Nucleus accumbens (tissue), 56 donors: ENCODE measurements at regions not wholly inside any gene's neighbourhood (a gene's known extent, or its start where the extent isn't known, plus 50 kb on each side); places are given as distances from the start of the nearest gene placed in this dataset.

Source experiments
- DNase-seq, 56 donors: peaks; one replicate each; lab custom pipeline; 2025; lab: John Stamatoyannopoulos, UW

DNA sequence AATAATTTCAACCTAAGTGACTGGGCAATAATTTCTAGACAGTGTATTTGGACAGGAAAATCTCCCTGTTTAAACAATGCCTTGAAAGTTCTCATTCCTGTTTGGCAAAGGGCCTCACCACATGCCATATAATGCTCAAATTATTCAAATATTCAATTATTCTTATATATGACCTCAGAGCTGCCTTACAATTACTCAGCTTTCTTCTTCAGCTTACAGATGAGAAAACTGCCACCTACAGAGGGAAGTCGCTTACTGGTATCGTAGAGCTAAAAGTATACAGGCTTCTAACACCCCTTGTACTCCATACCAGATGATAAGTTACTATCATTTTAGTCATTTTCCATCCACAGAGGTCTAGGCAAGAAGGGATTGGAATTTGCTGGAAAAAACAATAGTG lies 830.3 kb downstream of the BRINP1 start:
- DNase-seq, result no peak

DNA sequence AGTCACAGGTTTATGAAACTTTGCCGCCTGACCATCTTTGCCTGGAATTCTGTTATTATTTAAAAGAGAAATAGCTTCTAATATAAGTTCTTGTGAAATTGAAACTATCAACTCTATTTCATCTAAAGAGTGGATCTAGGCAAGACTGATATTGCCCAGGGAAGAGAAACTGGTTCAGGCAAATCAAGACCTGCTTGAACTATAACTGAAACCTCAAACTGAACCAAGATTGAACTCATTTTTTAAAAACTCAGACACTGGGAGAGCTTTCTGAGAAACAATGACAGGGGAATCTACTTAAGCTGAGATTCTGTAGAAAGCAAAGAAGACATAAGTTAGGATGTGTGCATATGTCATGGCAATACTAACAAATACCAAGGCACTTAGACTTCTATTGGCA lies 815.8 kb downstream of the BRINP1 start:
- no peak for DNase-seq

DNA sequence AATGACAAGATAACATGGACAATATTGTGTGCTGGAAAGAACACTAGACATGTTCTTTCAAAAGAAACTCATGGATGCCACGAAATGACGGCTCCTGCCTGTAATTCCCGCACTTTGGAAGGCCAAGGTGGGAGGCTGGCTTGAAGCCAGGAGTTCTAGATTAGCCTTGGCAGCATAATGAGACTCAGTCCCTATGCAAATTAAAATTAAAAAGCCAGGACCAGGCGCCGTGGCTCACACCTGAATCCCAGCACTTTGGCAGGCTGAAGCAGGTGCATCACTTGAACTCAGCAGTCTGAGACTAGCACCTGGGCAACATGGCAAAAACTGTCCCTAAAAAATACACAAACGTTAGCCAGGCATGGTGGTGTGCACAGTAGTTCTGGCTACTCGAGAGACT lies 814.2 kb downstream of the BRINP1 start:
- no peak for DNase-seq

DNA sequence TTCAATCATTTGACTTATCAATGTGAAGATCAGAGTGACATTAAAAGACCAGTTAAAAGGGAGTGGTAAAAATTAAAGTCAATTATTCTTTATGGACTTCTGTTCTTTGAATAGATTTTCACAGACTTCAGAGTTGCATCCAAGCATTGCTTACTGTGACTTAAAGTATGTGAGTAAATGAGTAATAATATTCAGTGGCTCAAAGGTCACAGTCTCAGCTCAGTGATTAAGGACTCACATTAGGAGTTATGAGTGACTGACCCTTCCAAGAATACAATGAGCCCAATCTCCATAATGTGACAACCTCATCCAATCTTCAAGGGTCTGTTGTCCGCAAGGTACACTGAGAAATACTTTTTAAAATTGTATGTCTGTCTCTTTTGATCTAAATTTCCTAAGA lies 811.2 kb downstream of the BRINP1 start:
- DNase-seq, result no peak

DNA sequence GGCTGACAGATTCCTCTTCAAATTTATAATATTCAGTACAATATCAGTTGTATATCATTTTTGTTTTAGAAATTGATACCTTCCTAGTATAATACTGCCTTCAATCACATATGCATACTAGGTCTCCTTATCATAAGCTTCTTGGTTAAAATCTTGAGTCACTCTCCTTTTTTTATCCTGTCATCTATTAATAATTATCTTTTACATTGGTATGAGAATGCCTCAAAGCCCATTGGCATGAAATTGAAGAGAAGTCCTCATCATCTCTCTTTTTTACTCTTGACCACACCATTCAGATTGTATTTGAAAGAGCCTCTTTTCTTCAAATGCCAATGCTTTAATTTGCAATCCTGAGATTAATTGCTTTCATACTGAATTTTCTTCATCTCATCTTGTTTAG lies 810.3 kb downstream of the BRINP1 start:
- no peak for DNase-seq

DNA sequence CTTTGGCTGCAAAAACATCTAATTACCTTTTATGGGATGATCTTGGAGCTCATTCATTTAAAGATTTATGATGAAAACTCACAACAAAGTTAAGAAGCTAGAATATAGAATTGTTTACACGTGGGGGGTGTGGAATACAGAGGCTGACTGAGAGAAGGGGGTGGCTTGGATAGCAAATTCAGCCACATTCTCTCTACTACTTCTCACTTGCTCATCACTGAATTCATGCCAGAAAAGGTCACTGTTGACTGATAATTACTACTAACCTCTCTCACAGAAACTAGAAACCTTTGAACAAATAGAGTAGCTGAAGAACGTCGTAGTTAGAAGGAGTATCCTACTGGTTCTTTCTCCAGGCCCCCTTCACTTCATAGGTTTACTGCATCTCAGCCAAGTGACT lies 808.2 kb downstream of the BRINP1 start:
- no peak for DNase-seq

DNA sequence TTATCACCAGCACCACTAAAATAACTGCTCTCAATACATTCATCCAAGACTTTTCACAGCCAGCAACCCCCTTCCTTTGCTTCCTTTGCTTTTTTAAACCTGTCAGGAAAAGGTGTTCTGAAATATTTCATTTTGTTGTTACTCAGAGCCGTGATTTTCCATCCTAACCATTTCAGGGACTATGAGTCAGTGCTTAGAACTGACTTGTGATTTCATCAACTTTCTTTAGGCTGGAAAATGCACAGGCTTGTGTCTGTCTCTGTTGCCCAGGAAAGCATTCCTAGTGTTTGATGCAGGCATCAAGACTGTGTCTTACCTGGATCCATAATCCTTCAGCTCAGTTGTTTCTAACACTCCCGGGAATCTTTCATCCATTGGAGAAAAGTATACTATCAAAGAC lies 805.6 kb downstream of the BRINP1 start:
- DNase-seq, result peak in 2 of 56 donors; percentile 2 to 5

DNA sequence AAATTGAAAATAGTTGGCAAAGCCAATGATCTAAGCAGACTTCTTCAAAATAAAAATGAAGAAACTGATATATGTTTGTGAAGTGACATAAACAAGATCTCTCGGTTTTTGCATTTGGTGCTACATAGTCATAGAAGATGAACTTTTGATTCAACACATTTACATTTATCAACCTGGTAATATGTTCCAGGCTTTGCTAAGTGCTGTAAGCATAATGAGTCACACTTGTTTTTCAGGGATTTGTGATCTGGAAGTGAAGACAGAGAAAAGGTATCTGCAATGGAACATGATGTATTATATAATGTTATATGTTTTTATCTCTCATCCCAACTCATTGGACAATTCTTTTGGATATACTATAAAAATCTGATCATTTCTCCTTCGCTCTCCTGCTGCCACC lies 801.4 kb downstream of the BRINP1 start:
- DNase-seq, result no peak

DNA sequence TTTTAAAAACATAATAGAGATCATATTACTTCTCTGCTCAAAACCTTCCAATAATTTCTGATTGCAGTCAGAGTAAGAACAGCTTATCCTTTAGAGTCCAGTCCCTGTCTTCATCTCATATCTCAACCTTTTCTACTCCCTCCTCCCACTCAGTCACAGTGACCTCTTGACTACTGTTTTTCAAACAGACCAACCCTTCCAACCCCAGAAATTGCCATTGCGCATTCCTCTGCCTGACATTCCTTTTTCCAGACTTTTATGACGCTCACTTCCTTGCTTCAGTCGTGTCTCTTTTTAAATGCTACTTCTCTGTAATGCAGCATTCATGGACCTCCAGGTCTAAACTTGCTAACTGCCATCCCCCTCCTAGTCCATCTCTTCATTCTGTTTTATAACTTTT lies 800.5 kb downstream of the BRINP1 start:
- DNase-seq, result no peak

DNA sequence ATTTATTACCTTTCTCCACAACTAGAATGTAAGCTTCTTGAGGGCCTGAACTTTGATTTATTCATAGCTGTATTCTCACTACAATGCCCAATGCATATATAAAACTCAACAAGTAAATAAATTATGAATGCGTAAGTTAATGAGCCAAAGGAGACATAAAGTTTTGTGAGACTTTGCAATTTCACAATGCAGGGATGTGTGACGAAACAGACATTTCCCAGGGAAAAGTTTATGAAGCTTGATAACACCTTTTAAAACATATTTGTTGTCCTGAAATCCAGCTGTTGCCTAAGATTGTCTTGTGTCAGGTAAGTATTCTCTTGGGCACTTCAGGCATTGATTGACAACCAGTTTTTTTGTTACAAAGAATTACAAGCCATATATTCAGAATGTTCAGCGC lies 800.1 kb downstream of the BRINP1 start:
- DNase-seq, result no peak

DNA sequence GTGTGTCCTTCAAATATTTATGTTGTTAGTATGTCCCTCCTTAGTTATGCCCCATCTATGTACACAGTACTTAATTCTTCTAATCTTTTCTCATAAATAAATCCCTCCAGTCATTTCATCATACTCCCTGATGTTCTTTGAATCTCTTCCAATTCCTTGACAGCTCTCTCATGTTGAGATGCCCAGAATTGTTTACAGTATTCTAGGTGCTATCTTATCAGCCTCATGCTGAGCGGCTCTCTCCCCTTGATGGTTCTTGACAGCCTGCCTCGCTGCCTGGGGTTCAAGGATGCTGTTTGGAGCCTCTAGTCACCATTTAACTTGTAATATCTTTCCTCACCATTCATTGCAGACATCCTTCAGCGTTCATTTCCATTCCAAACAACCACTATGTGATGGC lies 799.2 kb downstream of the BRINP1 start:
- DNase-seq, result no peak

DNA sequence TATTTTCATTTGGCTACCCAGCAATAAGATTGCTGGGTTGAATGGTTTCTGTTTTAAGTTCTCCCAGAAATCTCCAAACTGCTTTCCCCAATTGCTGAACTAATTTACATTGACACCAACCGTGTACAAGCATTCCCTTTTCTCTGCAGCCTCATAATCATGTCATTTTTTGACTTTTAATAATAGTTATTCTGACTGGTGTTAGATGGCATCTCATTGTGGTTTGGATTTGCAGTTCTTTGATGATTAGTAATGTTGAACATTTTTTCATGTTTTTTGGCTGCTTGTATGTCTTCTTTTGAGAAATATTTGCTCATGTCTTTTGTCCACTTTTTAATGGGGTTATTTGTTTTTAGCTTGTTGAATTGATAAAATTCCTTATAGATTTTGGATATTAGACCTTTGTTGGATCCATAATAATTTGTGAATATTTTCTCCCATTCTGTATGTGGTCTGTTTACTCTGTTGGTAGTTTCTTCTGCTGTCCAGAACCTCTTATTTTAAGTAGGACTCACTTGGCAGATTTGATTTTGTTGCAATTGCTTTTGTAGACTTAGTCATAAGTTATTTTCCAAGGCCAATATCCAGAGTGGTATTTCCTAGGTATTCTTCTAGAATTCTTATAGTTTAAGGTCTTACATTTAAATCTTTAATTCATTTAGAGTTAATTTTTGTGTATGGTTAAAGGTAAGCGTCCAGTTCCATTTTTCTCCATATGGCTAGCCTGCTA lies 793.7 kb downstream of the BRINP1 start:
- no peak for DNase-seq

DNA sequence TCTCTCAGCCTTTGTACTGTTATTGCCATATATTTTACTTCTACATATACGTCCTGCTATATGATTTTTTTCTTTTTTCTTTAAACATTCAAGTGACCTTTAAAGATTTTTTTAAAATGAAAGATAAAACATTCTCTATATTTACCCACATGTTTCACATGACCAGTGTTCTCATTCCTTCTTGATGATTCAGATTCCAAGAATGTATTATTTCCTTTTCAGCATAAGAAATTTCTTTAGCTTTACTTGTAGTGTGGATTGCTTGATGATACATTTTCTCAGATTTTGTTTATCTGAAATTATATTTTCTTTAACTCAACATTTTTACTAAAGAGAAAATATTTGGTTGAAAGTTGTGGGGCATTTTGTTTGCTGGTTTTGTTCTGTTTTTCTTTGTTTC lies 792.1 kb downstream of the BRINP1 start:
- no peak for DNase-seq

DNA sequence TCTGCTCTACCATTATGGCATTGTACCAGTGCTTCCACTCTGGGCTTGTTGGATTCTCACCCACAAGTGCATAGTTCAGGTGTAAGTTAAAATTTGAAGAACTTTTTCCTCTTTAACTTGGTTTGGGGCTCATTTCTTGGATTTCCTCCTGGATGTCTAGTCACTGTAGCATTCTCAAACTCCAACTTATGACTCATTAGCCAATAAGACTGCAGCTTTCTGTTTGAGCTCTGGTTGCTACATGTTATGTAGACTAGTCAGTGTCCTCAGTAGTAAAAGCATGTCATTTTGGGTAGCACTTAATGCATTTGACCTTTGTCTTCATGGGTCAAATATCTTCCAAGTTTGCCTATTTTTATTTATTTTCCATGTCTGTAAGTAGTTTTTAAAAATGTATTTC lies 790.8 kb downstream of the BRINP1 start:
- no peak for DNase-seq

DNA sequence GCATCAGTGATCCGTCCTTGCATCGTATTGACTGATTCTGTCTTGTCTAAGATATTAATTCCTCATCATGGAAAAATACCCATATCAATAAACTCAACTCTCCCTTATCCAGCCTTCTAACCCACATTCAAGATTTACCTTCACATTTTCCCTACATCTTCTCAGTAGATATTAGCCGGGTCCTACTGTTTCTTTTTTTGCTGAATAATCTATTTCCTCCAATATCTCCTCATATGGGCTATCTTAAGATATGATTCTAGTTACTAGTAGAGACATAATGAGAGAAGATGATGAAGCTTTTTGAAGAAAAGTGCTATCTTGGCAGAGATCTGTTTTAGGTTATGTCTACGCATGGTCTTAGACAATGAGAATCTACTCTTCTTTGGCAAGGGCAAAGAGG lies 785.8 kb downstream of the BRINP1 start:
- DNase-seq, result no peak

DNA sequence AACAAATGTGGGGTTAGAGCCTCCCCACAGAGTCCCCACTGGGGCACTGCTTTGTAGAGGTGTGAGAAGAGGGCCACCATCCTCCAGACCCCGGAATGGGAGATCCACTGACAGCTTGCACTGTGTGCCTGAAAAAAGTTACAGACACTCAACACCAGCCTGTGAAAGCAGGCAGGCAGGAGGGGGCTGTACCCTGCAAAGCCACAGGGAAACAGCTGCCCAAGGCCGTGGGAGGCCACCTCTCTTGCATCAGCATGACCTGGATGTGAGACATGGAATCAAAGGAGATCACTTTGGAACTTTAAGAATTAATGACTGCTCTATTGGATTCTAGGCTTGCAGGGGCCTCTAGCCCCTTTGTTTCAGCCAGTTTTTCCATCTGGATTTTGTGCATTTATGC lies 782.3 kb downstream of the BRINP1 start:
- no peak for DNase-seq

DNA sequence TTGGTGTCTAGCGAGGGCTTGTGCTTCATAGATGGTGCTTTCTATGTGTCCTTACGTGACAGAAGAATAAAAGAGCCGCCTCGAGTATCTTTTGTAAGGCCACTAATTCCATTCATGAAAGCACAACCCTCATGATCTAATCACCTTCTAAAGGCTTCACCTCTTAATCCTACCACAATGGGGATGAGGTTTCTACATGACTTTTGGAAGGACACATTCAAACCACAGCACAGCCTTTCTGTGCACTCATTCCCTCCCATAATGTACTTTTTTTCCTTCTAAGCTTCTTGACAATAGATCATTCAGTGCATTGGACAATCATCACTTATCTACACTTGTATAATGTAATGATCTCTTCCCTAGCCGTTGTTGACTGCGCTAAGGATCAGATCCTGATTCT lies 774.8 kb downstream of the BRINP1 start:
- DNase-seq, result no peak

DNA sequence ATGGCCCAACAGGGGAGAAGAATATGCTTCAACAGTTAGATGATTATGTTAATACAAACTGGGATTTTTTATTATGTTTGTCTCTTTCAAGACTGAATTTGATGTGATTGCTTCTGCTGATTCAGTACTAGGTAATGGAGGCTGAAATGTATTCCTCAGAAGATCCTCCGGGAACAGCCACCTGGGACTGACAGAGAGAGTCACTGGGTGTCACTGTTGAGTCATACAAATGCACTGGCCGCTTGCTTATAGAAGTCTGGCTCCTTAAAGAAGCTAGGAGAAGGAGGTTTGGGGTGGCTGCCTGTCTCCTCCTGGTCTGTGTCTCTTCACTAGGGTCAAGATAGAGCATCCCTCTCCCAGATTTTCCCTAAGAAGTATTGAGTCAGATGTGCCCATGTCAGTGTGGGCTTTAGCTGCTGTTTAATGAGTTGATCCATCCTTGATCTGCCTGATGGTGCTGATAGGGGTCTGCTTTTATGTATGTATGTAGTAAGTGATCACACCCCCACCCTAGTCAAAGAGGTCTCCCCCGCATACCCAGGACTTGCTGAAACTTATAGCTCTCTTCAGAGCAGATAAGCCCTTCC lies 773.4 kb downstream of the BRINP1 start:
- peak in 38 of 56 donors; percentile 0 to 73 (median 10) for DNase-seq

DNA sequence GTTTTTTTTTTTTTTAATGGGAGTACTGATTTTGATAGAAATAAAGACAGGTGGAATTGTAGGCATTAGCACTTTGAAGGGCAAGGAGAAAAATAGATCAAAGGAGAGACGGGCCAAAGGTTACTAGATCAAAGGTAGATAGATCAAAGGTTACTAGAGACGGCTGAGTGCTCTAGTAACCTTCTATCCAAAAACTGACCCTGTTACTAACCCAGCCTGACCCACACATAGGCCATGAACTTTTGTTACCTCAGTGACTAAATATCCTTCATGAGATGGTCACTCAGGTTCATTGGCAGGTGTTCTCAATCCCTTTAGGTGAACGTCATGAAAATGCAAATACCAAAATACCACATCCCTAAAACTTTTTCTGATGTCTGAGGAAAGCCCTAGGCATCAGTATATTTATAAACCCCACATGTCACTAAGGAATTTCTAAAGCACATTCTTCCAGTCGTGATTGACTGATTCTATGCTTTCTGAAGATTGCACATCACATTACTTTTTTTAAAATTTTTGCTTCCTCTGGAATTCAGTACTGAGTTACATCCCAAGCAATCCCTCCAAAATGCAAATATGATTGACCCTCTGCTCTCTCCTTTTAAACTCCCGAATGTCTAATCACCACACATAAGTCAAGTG lies 772.7 kb downstream of the BRINP1 start:
- no peak for DNase-seq

DNA sequence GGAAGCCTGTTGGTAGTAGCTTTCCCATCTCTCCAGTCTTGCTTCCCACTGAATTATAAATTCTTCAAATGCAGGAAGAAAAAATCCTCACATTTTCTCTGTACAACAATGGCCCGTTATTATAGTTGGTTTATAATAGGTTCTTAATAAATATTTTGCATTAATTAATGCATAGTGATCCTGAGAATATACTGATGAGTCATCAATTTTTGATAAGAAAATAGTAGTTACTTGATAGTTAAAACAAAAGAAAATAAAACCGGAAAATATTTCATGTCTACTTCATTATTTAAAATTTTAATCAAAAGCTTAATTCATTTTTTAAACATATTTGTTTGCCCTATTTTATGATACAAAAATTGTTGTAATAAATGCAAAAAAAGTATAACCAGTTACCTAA lies 762.6 kb downstream of the BRINP1 start:
- no peak for DNase-seq

DNA sequence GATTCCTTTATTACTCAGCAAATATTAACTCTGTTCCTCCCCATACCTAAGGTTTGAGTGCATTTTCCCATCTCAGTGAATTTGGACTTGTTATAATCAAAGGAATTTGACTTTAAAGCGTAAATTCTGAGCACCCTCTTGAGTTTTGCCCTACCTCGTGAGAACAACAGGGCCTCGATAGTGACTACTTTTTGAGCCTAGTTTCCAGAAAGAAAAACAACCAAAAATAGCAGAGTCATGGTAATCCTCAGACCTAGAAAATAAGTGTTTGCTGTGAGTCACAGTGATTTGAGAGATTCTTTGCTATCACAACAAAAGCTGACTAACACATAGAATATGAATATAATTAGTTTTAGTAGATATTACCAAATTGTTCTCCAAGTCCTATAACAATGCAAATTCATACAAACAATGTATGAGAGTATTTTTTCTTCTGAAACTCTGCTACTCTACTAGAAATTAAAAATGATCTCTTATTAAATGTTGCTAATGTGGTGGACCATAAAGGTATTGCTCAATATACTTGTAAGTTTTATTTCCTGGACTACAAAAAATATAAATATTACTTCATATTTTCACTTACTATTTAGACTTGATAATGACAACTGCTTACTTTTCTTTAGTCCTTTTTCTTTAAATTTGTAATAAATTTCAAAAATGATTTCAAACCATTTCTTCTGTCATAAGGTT lies 759.7 kb downstream of the BRINP1 start:
- DNase-seq, result no peak

DNA sequence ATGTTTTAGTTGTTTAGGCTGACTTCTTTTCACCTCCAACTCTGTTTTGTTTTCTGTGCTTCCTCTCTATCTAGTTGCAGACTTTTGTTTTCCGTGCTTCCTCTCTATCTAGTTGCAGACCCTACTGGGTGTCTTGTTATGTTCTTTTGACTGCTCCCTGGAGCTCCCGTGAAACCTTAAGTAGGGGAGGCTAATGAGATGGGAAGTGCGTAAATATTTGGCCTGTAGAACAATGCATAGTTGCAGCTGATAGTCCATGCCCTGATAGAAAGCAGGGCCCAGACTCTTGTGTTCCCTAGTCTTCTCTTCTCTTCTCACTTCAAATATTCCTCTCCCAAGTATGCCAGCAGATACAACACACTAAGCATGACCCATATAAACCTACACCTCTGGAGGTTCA lies 757.0 kb downstream of the BRINP1 start:
- no peak for DNase-seq
